CD4-positive, alpha-beta T cell treated with Interleukin-2 at 100 ng/mL for 4 hours (primary cell): ENCODE measurements at regions not wholly inside any gene's neighbourhood (a gene's known extent, or its start where the extent isn't known, plus 50 kb on each side); places are given as distances from the start of the nearest gene placed in this dataset.

Source experiments
- DNase-seq: peaks from one replicate; pipeline ENCODE4 v3.0.0-alpha.2; 2020; ENCODE audit warnings: low spot score

GRCh38 chr14:73782623-73783022 is 68.4 kb upstream of the PNMA1 start:
- DNase-seq: no peak

- no peak for DNase-seq
Observed at GRCh38 chr14:73780896-73781295, 66.7 kb upstream of the PNMA1 start.

GRCh38 chr14:73780391-73780790 is 66.2 kb upstream of the PNMA1 start:
- no peak for DNase-seq

- DNase-seq: no peak
Observed at GRCh38 chr14:73778736-73779135, 64.6 kb upstream of the PNMA1 start.

GRCh38 chr14:73777420-73777819 is 63.2 kb upstream of the PNMA1 start:
- peak; percentile 40 for DNase-seq

- DNase-seq: no peak
Observed at GRCh38 chr14:73776194-73776537, 62.0 kb upstream of the PNMA1 start.

- DNase-seq: no peak
Observed at GRCh38 chr14:73775339-73776193, 61.4 kb upstream of the PNMA1 start.

GRCh38 chr14:73774671-73775070 is 60.5 kb upstream of the PNMA1 start:
- DNase-seq: no peak

- DNase-seq: no peak
Observed at GRCh38 chr14:73774241-73774570, 60.0 kb upstream of the PNMA1 start.

- no peak for DNase-seq
Observed at GRCh38 chr14:73773441-73774240, 59.5 kb upstream of the PNMA1 start.

GRCh38 chr14:73771848-73772638 is 57.9 kb upstream of the PNMA1 start:
- peak; percentile 72 for DNase-seq

GRCh38 chr14:73770977-73771847 is 57.0 kb upstream of the PNMA1 start:
- no peak for DNase-seq

GRCh38 chr14:73768107-73768506 is 53.9 kb upstream of the PNMA1 start:
- DNase-seq: no peak

- no peak for DNase-seq
Observed at GRCh38 chr14:73764406-73765280, 50.5 kb upstream of the PNMA1 start.
